Activated T-cell treated with anti-CD3 and anti-CD28 coated beads for 48 hours (primary cell): ENCODE measurements at regions not wholly inside any gene's neighbourhood (a gene's known extent, or its start where the extent isn't known, plus 50 kb on each side); places are given as distances from the start of the nearest gene placed in this dataset.

Source experiments
- DNase-seq: peaks from one replicate; pipeline ENCODE4 v3.0.0-alpha.2; 2020; ENCODE audit warnings: low read depth

- DNase-seq = no peak
Observed at GRCh38 chr16:86367291-86368072, 142.8 kb upstream of the FOXF1 start.

GRCh38 chr16:86368261-86368660, 142.1 kb upstream of the FOXF1 start:
- no peak for DNase-seq

DNA sequence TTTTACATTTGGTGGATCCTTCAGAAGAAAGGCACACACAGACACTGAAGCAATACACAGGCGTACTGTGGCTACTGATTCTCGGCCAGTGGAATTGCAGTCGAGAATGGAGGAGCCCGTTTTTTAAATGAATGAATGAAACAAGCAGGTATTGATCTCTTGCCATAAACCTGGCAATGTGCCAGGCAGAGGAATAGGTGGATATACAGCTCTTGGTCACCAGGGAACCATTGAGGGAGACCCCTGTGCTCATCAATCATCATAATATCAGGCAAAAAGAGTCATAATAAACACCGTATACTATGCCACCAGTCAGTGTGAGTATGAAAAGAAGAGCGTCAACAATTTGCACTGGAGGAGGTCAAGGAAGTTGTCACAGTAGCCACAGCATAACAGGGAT, 140.3 kb upstream of the FOXF1 start:
- no peak for DNase-seq

- DNase-seq = no peak
Observed at GRCh38 chr16:86371083-86371803, 139.1 kb upstream of the FOXF1 start.

GRCh38 chr16:86372193-86372592, 138.1 kb upstream of the FOXF1 start:
- DNase-seq = no peak

GRCh38 chr16:86373276-86373901, 136.9 kb upstream of the FOXF1 start:
- DNase-seq = no peak

DNA sequence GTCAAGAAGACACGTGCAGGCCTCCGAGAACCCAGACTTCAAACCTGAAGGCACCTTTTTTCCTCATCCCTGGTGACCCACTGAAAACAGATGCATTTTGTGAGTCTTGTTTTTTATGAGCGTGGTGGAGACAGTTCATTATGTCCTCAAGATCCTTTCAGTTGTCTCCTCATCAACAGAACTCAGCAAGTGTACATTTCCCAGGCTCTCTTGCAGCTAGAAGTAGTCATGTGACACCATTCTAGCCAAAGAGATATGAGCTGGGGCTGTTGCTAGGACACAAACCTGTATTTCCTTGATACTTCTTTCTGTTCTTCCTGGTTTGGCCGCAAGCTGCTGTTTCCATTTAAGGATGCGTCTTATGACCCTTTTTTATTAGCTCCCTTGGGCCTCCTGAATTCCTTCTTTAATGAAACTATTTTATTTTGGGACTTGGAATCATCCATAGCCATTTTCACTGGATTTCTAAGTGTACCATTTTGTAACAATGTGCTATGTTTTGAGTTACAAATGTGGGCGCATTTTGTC, 135.7 kb upstream of the FOXF1 start:
- no peak for DNase-seq

- DNase-seq = no peak
Observed at GRCh38 chr16:86375364-86375763, 135.0 kb upstream of the FOXF1 start.

DNA sequence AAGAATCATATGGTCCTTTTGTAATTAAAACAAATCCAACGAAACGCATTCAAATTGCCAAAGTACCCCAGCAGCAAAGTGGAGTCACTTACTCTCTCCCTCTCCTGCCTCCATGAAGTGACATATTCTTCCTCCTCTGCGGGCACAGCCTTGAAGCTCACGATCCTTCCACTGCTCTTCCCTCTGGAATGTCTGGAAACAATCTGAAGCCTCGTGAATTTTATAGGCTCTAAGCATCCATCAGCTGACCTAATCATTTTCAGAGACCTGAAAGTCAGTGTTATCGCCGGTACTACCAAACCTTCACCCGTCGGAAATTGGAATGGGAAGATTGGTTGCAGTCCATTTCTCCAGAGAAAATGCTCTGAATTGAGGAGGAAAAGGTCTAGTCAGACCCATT, 134.5 kb upstream of the FOXF1 start:
- no peak for DNase-seq

- no peak for DNase-seq
Observed at GRCh38 chr16:86376837-86377236, 133.5 kb upstream of the FOXF1 start.

GRCh38 chr16:86377251-86378022, 132.9 kb upstream of the FOXF1 start:
- DNase-seq = no peak

GRCh38 chr16:86378128-86378527, 132.2 kb upstream of the FOXF1 start:
- DNase-seq = no peak

DNA sequence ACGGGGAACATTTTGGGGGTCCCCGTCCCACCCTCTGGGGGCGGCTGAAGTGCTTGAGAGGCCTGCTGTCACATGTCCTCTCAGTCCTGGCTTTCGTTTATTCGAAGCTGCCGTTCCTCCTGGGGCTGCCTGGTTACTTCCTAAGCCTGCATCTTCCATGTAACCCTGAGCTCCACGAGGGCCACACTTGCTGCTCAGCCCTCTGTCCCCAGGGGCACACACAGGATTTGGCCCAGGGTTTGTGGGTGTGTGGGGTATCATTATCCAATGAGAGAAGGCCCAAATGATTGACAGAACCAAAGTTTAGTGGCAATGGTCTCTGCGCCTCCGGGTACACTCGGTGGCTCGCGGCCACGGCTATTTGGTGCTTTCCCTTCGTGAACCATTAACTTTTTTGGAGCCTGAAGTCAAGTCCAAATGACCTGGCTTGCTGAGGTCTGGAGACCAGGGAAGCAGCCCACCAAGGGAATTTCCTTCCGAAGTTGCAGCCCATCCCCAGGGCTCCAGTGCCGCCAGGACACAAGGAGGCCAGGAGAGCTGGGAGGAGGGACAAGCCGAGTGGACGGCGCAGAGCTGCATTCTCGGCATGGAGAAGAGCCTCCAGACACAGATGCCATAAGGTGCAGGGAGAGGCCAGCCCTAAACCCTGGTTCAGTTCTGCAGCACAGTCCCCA, 131.4 kb upstream of the FOXF1 start:
- no peak for DNase-seq

DNA sequence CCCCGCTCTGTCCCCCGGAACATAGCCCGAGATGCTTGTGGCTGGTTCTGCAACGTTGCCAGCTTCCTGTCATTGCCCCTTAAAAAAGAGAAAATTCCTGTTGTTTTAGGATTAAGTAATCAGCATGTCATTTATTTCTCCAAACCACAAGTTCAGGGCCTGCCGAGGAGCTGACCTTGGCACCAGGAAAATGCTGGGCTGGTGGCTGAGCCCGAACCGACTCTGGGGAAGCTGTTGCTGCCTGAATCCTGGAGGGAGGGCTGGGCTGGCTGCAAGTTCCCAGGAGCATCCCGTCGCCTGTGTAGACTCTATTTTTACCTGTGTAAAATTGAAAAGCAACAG, 130.9 kb upstream of the FOXF1 start:
- DNase-seq = no peak

- no peak for DNase-seq
Observed at GRCh38 chr16:86380030-86380429, 130.3 kb upstream of the FOXF1 start.

DNA sequence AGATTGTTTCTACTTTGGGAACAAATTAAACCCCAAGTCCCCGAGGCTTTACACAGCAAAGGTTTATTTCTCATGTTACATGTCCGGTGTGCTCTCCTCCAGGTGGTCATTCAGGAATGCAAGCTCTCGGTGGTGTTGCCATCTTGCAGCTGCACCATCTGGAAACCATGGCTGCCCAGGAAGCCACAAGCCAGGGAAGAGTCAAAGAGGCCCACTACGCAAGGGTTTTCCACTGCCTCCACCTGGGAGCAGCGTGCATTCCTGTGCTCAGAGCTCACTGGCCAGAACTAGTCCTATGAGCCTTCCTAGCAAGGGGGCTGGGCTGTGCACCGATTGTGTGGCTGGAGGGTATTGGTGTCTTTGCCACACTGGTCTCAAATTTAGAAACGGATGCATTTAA, 128.8 kb upstream of the FOXF1 start:
- DNase-seq = no peak

GRCh38 chr16:86382067-86382773, 128.1 kb upstream of the FOXF1 start:
- no peak for DNase-seq

DNA sequence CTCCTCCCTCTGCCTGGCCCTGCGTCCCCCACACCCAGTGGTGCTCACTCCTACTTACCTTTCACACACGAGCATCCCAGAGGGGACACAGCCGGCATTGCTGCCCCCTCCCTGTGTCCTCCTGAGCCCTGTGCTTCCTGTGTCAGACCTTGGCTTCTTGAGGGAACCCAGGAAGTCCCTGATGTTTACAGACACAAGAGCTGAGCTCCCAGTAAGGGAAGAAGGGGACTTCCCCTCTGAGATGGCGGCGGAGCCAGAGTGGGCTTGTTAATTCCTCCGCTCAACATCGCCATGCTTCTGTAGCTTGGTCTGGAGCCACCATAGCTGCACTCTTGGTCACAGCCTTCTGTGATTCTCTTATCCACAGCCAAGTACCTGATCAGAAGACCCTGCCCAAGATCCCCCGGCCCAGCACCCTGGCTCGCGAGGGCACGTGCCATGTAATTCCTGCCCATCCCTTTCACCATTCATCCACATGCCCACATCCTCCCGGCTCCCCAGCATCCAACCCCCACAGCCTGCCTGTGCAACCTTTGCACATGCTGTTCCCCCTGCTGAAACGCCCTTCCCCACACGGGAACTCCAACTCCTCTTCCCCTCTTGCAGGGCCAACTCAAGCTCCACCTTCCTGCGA, 127.4 kb upstream of the FOXF1 start:
- no peak for DNase-seq

- DNase-seq = no peak
Observed at GRCh38 chr16:86383488-86384262, 126.7 kb upstream of the FOXF1 start.

- DNase-seq = no peak
Observed at GRCh38 chr16:86384263-86384649, 126.1 kb upstream of the FOXF1 start.
